COR-L47 (cell line): ENCODE measurements at regions not wholly inside any gene's neighbourhood (a gene's known extent, or its start where the extent isn't known, plus 50 kb on each side); places are given as distances from the start of the nearest gene placed in this dataset.
"Not testable (repeated sequence)": the region's sequence is repeated elsewhere in the genome, so short reads cannot be mapped to it uniquely, and the experiment has no call there.

Experiments
- DNase-seq: peaks from one replicate; lab custom pipeline; 2025; lab: John Stamatoyannopoulos, UW

DNA sequence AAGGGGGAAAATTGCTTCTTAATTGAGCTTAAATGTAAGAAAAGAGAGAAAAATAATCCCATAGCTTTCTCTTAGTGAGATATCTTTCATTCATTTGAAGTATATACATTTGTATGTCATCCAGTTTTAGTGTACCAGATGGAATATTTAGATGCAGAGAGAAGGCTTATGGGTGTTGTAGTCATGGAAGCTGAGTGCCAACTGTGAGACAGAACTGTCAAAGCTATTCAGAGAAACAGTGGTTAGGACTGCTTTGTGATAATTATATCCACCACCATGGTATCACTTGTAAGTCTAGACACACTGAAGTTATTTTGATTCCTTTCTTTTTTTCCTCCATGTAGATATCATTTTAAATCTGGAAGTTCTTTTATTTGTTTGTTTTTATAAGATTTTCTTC is 524.3 kb upstream of the EPHA7 start:
- no peak for DNase-seq

GRCh38 chr6:93940381-93940780 is 521.0 kb upstream of the EPHA7 start:
- DNase-seq = no peak

- DNase-seq = no peak
Measured at GRCh38 chr6:93932175-93932574, 512.8 kb upstream of the EPHA7 start.

DNA sequence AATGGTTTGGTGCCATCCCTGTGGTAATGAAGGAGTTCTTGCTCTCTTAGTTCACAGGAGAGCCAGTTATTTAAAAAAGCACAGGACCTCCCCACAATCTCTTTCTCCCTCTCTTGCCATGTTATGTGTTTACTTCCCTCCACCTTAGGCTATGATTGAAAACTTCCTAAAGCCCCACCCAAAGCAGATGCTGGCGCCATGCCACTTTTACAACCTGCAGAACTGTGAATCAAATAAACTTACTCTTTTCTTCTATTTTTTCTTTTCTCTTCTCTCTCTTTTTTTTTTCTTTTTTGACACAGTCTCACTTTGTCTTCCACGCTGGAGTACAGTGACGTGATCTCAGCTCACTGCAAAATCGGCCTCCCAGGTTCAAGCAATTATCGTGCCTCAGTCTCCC is 508.4 kb upstream of the EPHA7 start:
- DNase-seq = no peak

GRCh38 chr6:93919365-93919764 is 500.0 kb upstream of the EPHA7 start:
- DNase-seq = no peak

DNA sequence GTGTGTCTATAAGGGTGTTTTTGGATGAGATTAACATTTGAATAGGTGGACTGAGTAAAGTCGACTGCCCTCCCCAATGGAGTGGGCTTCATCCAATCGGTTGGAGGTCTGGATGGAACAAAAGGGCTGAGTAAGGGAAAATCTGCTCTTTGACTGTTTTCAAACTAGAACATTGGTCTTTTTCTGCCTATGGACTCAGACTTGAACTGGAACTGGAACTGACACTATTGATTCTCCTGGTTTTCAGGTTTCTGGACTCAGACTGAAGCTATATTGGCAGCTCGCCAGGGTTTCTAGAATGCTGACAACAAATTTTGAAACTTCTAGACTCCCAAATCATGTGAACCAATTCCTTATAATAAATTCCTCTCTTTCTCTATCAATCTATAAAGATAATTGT is 498.9 kb upstream of the EPHA7 start:
- DNase-seq = no peak

DNA sequence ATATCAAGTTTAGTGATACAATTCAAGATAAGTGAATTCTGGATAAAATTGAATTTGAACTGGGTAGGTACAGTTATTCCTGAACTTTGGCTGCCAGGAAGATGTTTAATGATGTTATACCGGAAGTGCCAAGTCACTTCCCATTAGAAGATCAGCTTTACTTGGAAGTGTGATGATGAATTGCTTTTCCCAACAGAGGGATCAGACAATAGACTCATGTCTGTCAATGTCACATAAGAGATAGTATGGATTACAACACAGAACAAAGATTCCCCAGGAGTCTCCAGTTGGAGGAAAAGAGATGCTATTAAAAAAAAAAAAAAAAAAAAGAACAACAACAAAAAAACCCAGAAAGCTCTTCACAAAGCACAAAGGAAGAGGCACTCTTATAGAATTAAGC is 497.9 kb upstream of the EPHA7 start:
- DNase-seq = no peak

- no peak for DNase-seq
Measured at GRCh38 chr6:93916716-93917115, 497.4 kb upstream of the EPHA7 start.

DNA sequence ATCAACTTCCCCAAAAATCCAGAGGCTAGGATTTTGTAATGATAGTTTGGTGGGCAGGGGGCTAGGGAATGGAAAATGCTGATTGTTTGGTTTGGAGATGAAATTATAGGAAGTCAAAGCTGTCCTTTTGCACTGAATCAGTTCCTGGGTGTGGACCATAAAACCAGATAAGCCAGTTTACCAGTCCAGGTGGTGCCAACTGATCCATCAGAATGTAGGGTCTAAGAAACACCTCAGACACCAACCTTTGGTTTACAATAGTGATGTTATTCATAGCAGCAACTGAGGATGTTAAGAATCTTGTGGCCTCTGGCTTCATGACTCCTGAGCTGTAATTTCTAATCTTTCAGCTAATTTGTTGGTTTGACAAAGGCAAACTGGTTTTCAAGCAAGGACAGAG is 496.6 kb upstream of the EPHA7 start:
- no peak for DNase-seq

- DNase-seq = no peak
Measured at GRCh38 chr6:93902517-93902916, 483.2 kb upstream of the EPHA7 start.

- DNase-seq = no peak
Measured at GRCh38 chr6:93900142-93900541, 480.8 kb upstream of the EPHA7 start.

DNA sequence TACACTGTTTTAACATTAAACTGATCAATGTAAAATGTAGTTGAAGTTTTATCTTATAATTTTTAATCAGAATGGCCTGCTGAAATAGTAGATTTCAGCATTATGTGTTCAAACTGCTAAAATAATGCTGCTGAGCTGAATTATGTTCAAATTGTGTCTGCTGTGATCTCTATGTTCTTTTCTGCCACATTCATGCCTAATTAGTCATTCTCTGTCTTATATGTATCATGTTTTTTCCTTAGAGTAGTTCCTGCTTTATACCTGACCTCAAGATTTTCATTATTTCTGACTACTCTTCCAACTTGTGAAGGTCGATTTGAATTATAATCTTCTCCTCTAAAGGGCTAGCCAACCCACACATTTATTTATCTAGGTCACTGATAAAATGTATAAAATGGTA is 476.7 kb upstream of the EPHA7 start:
- DNase-seq = no peak

- no peak for DNase-seq
Measured at GRCh38 chr6:93894521-93894920, 475.2 kb upstream of the EPHA7 start.

- no peak for DNase-seq
Measured at GRCh38 chr6:93889713-93890112, 470.4 kb upstream of the EPHA7 start.

DNA sequence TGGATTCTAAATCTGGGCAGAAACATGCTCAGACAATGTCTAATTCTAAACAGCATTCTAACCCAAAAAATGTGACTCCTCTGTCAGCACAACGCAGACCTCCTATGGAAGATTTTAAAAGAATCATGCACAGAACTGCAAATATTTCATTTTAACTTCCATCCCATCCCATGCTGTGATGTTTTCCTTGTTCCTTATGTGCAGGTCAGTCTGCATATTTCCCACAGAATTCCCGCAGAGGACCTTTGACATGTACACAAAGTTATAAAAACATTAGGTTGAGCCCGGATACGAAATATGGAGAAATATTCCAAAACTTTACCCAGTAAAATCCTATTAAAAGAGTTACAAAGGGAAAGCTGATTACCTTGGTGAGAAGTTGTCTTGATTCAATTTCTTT is 467.1 kb upstream of the EPHA7 start:
- DNase-seq = no peak

DNA sequence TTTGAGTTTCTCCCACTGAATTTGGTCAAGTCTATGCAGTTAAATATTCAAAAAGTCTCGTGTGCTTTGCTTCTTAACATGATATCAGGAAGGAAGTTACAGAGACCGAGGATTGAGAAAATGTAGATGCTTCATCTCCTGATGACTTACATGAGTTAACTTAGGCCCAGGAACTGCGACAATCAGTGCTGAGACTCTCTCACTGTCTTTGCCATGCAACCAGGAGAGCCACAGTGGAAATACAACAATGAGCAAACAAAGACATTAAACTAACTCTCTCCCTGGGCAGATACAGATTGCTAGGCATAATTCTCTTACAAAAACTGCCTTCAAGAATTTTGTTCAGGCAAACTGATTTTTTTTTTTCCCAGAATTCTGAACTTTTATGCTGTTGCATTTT is 440.6 kb upstream of the EPHA7 start:
- DNase-seq = no peak

DNA sequence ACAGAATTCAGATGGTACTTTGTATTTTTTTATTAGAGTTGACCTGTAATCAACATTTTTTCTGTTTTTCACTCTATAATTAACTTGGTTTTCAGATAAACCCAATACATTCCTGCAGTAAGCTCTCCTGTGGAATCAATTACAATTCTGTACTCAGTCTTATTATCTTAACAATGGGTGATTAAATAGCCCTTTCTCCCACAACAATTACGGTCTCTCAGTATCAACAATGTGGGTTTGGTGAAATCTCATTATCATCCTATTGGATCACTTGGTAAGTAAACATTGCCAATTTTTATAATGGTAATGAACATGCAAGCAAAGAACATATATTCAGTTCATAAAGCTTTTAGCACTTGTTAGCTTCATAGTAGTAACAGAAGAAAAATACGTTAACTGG is 438.9 kb upstream of the EPHA7 start:
- no peak for DNase-seq

GRCh38 chr6:93849857-93850256 is 430.5 kb upstream of the EPHA7 start:
- DNase-seq = no peak

GRCh38 chr6:93848031-93848742 is 428.8 kb upstream of the EPHA7 start:
- DNase-seq = no peak

DNA sequence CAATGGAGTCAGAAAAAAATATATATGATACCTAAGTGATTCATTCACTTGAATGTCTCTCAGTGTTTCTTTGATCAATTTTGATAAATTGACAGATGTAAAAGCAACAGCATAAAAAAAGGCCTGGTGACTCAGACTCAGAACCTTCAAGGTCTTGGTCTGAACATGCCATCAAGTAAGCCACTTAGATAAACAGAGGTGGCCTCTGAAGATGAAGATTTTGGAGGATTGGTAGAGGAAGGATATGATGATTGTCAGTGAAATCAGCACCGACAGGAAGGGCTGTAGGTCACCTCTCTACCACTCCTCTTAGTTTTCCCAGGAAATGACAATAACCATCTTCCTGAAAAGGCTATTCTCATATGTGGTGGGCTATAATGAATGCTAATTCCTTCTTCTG is 422.8 kb upstream of the EPHA7 start:
- no peak for DNase-seq

- not testable (repeated sequence) for DNase-seq
Measured at GRCh38 chr6:93835451-93836145, 416.2 kb upstream of the EPHA7 start.

DNA sequence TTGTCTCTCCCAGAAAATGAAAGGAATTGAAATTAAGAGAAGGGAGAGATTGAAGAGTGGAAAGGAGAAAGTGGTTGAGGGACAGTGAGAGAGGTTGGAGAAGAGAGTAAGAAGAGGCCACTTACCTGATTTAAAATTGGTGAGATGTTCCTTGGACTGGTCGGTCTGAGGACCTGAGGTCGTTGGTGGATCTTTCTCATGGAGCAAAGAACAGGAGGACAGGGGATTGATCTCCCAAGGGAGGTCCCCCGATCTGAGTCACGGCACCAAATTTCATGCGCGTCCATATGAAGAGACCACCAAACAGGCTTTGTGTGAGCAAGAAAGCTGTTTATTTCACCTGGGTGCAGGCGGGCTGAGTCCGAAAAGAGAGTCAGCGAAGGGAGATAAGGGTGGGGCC is 415.7 kb upstream of the EPHA7 start:
- not testable (repeated sequence) for DNase-seq

GRCh38 chr6:93833326-93833725 is 414.0 kb upstream of the EPHA7 start:
- not testable (repeated sequence) for DNase-seq

DNA sequence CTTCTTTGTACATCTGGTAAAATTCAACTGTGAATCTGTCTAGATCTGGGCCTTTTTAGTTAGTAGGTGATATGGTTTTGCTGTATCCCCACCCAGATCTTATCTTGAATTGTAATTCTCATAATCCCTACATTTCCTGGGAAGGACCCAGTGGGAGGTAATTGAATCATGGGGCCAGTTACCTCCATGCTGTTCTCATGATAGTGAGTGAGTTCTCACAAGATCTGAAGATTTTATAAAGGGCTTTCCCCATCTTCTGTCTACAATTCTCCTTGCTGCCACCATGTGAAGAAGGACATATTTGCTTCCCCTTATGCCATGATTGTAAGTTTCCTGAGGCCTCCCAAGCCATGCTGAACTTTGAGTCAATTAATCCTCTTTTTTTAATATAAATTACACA is 410.4 kb upstream of the EPHA7 start:
- not testable (repeated sequence) for DNase-seq
